HCT116 (cell line): ENCODE measurements at regions not wholly inside any gene's neighbourhood (a gene's known extent, or its start where the extent isn't known, plus 50 kb on each side); places are given as distances from the start of the nearest gene placed in this dataset.

Experiments
- ATAC-seq: fragments of 200-7000 bp; cut with Tn5 transposase; 2 replicates; pipeline ENCODE4 v1.9.1; 2020; ENCODE audit warnings: mild to moderate bottlenecking, moderate library complexity
- BruUV-seq: library from RNA; stranded (reverse); fragments of 400-500 nt; replicated peaks from 2 replicates; lab custom pipeline; 2021; lab: Mats Ljungman, UMichigan
- CTCF ChIA-PET: fragments of 300-600 bp; sonication (Branson Sonifier 250); formaldehyde crosslinking; loops from one replicate; lab custom pipeline; 2021; ENCODE audit warnings: antibody characterized with exemption; lab: Charles Lee
- POLR2A ChIA-PET: fragments of 300-600, 350-600 bp; sonication (Branson Sonifier 250); formaldehyde crosslinking; loops from one replicate; lab custom pipeline; 2021; ENCODE audit warnings: antibody characterized with exemption; lab: Charles Lee
- RAD21 ChIA-PET, 2 experiments: fragments of 300-600 bp; sonication (Branson Sonifier 250); formaldehyde crosslinking; loops; one replicate each; lab custom pipeline; 2023; ENCODE audit warnings: low total read pairs in 2 of 2; ENCODE audit not compliant: uncharacterized antibody in 2 of 2, unreplicated experiment in 2 of 2, low non-redundant PET in 1 of 2; lab: Charles Lee
- DNase-seq: peaks from one replicate; pipeline ENCODE4 v3.0.0-alpha.2; 2010; ENCODE audit warnings: low read depth, low spot score
- H2AFZ ChIP-seq: fragments of 200-600 bp; shearing (Covaris generic), sonication (generic); 2 replicates; pipeline ENCODE4 v1.6.1; 2017; ENCODE audit warnings: low read depth, mixed run types, mixed read lengths, antibody characterized with exemption, low read length; ENCODE audit not compliant: poor library complexity, severe bottlenecking
- H3K27ac ChIP-seq: 2 replicates; pipeline ENCODE4 v1.5.1; 2012; ENCODE audit warnings: low read depth, low read length
- H3K27me3 ChIP-seq: fragments of 200-600 bp; sonication (generic); 2 replicates; pipeline ENCODE4 v1.6.1; 2016; ENCODE audit warnings: mixed run types, low read length, mixed read lengths; ENCODE audit not compliant: insufficient read depth
- H3K36me3 ChIP-seq, 2 experiments: fragments of 200-500 bp in 1 of 2; fragments of 200-600 bp in 1 of 2; sonication (Bioruptor generic) in 1 of 2; sonication (generic) in 1 of 2; 2 replicates each; pipeline versions ENCODE4 v1.5.1 to v1.6.1; 2014 to 2016; ENCODE audit warnings: low read length in 2 of 2, inconsistent platforms in 1 of 2, mixed read lengths in 1 of 2, mixed run types in 1 of 2; ENCODE audit not compliant: insufficient read depth in 2 of 2, control insufficient read depth in 1 of 2
- H3K4me1 ChIP-seq, 2 experiments: fragments of 200-600 bp in 1 of 2; sonication (generic) in 1 of 2; 2 replicates each; pipeline versions ENCODE4 v1.5.1 to v1.6.1; 2012 to 2017; ENCODE audit warnings: low read length in 2 of 2, inconsistent platforms in 1 of 2, mild to moderate bottlenecking in 1 of 2, mixed read lengths in 1 of 2, mixed run types in 1 of 2, moderate library complexity in 1 of 2; ENCODE audit not compliant: insufficient read depth in 2 of 2, control insufficient read depth in 1 of 2
- H3K4me2 ChIP-seq: fragments of 200-600 bp; sonication (generic); 2 replicates; pipeline ENCODE4 v1.6.1; 2017; ENCODE audit warnings: mixed run types, low read length, mixed read lengths
- H3K4me3 ChIP-seq, 2 experiments: fragments of 200-600 bp in 1 of 2; sonication (generic) in 1 of 2; replicated peaks in 1 of 2; 2 replicates each; pipeline ENCODE4 v1.5.1; 2011 to 2016; ENCODE audit warnings: low read length in 2 of 2, control low read depth in 1 of 2, low read depth in 1 of 2, mild to moderate bottlenecking in 1 of 2, mixed read lengths in 1 of 2, mixed run types in 1 of 2
- H3K79me2 ChIP-seq: fragments of 200-600 bp; sonication (generic); 2 replicates; pipeline ENCODE4 v1.6.1; 2017; ENCODE audit warnings: mild to moderate bottlenecking, mixed run types, low read length, moderate library complexity, mixed read lengths; ENCODE audit not compliant: insufficient read depth
- H3K9ac ChIP-seq: fragments of 200-600 bp; sonication (generic); 2 replicates; pipeline ENCODE4 v1.6.1; 2016; ENCODE audit warnings: low read length, mixed read lengths
- H3K9me2 ChIP-seq: fragments of 200-600 bp; sonication (generic), shearing (Covaris generic); 2 replicates; pipeline ENCODE4 v1.6.1; 2017; ENCODE audit warnings: mixed run types, mild to moderate bottlenecking, moderate library complexity; ENCODE audit not compliant: insufficient read depth
- H3K9me3 ChIP-seq, 2 experiments: fragments of 200-500 bp in 1 of 2; fragments of 200-600 bp in 1 of 2; sonication (Bioruptor generic) in 1 of 2; sonication (generic) in 1 of 2; 2 replicates each; pipeline ENCODE4 v1.6.1; 2014 to 2017; ENCODE audit warnings: low read length in 2 of 2, mixed read lengths in 2 of 2, inconsistent platforms in 1 of 2, low read depth in 1 of 2, mild to moderate bottlenecking in 1 of 2, mixed run types in 1 of 2, moderate library complexity in 1 of 2; ENCODE audit not compliant: control insufficient read depth in 1 of 2, insufficient read depth in 1 of 2
- H4K20me1 ChIP-seq: fragments of 200-600 bp; sonication (generic), shearing (Covaris generic); 2 replicates; pipeline ENCODE4 v1.6.1; 2017; ENCODE audit warnings: mixed run types, mild to moderate bottlenecking, moderate library complexity; ENCODE audit not compliant: insufficient read depth
- CEBPB ChIP-seq: IDR thresholded peaks from 2 replicates; pipeline ENCODE4 v1.6.1; 2012; ENCODE audit warnings: low read depth
- ELF1 ChIP-seq: IDR thresholded peaks from 2 replicates; pipeline ENCODE4 v1.6.1; 2012; ENCODE audit warnings: low read depth, borderline replicate concordance
- FOSL1 ChIP-seq: IDR thresholded peaks from 2 replicates; pipeline ENCODE4 v1.6.1; 2012; ENCODE audit warnings: low read depth
- POLR2A ChIP-seq: IDR thresholded peaks from 2 replicates; pipeline ENCODE4 v1.7.0; 2011; ENCODE audit warnings: borderline replicate concordance; ENCODE audit not compliant: insufficient read depth, insufficient read length; ENCODE audit errors: extremely low read depth
- ZFX ChIP-seq: fragments of 450-650 bp; IDR thresholded peaks from 2 replicates; pipeline ENCODE4 v1.6.1; 2017
- intact Hi-C: fragments of 100-400 bp; cut with micrococcal nuclease; formaldehyde crosslinking; loops from 2 replicates; pipeline ENCODE4 v1.10.0; 2022
- TF ChIP-seq, protein P1 (sequence below): IDR thresholded peaks from 2 replicates; pipeline ENCODE4 v1.6.1; 2012
- TF ChIP-seq, protein P2 (sequence below): IDR thresholded peaks from 2 replicates; pipeline ENCODE4 v1.6.1; 2012
- TF ChIP-seq, protein P3 (sequence below): IDR thresholded peaks from 2 replicates; pipeline ENCODE4 v1.6.1; 2012; ENCODE audit warnings: low read depth
- TF ChIP-seq, protein P4 (sequence below): IDR thresholded peaks from 2 replicates; pipeline ENCODE4 v1.6.1; 2011; ENCODE audit warnings: mild to moderate bottlenecking, low read length, moderate library complexity; ENCODE audit not compliant: insufficient replicate concordance; ENCODE audit errors: extremely low read depth
- TF ChIP-seq, protein P5 (sequence below), 3 experiments: fragments of 200-600 bp in 1 of 3; sonication (generic) in 1 of 3; IDR thresholded peaks in 2 of 3; conservative IDR thresholded peaks in 1 of 3; 2 replicates each; pipeline ENCODE4 v1.5.1; 2012 to 2017; ENCODE audit warnings: low read depth in 2 of 3, low read length in 2 of 3, antibody characterized with exemption in 1 of 3, borderline replicate concordance in 1 of 3, control low read depth in 1 of 3, mild to moderate bottlenecking in 1 of 3, mixed read lengths in 1 of 3, mixed run types in 1 of 3, moderate library complexity in 1 of 3; ENCODE audit not compliant: insufficient read depth in 1 of 3

DNA sequence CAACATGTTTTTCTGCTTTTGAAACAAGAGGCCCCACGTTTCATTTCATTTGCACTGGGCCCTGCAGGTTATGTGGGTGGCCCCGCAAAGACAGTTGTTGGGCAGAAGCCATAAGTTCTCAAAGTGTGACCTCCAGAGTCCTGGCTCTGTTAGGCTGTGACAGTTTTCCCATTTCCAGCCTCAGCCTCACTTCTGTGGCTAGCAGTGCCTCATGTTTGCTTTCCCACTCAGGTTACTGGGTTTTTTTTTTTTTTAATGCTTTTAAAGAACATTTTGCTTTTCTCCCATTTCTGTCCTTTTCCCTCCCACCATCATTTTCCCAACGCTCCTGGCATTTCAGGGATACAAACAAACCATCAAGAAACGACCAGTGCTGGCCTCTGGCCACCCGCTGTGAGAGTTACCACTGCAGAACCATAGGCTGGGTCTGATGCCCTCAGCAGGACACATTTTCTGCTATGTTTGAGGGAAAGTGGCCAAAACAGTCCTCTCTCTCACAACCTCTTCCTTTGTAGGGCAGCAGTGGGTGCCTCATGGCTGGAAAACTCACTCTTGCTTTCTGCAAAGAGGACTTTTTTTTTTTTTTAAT lies 159.0 kb upstream of the MPHOSPH6 start:
- Histone ChIP-seq H3K4me3 (no peak overlapping the region), H3K9me3 (no peaks in the 10 kb centered on the region; a peak in 1 of 4 replicates), H2AFZ (no peak overlapping the region), H3K9ac (no peak overlapping the region), H3K9me2 (no peaks in the 10 kb centered on the region), H4K20me1 (no peaks in the 10 kb centered on the region), H3K79me2 (no peaks in the 10 kb centered on the region), H3K4me1 (no peaks in the 10 kb centered on the region), H3K36me3 (no peaks in the 10 kb centered on the region), H3K27ac (no peak overlapping the region), H3K4me2 (no peak overlapping the region), H3K27me3 (peaks cover 28% of the 10 kb centered on the region)
- POLR2A ChIA-PET = no interaction called here
- intact Hi-C loops = no loop called here
- RAD21 ChIA-PET = no interaction called here
- DNase-seq (no peak), ATAC-seq (no peak)
- no TSS peak for BruUV-seq
- CTCF ChIA-PET = no interaction called here
- TF ChIP-seq, protein P1, sequence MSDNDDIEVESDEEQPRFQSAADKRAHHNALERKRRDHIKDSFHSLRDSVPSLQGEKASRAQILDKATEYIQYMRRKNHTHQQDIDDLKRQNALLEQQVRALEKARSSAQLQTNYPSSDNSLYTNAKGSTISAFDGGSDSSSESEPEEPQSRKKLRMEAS = no peak
- TF ChIP-seq, protein P2, sequence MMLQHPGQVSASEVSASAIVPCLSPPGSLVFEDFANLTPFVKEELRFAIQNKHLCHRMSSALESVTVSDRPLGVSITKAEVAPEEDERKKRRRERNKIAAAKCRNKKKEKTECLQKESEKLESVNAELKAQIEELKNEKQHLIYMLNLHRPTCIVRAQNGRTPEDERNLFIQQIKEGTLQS = no peak
- TF ChIP-seq ELF1 = no peak

DNA sequence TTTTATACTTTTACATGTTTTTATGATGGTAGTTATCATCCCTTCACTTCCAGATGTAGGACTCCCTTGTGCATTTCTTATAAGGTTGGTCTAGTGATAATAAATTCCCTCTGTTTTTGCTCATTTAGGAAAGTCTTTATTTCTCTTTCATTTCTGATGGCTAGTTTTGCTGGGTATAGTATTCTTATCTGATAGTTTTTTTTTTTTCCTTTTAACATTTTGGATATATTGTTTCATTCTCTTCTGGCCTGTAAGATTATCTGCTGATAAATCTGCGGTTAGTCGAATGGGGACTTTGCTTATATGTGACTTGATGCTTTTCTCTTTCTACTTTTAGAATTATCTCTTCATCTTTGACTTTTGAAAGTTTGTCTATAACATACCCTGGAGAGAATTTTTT lies 153.1 kb upstream of the MPHOSPH6 start:
- no TSS peak for BruUV-seq
- Histone ChIP-seq H3K36me3 (no peaks in the 10 kb centered on the region; a peak in 1 of 4 replicates), H3K9me3 (peaks cover 0 to 11% of the 10 kb centered on the region in 2 experiments; a peak in 1 of 4 replicates), H4K20me1 (no peaks in the 10 kb centered on the region), H3K4me2 (no peak overlapping the region), H3K4me1 (no peaks in the 10 kb centered on the region), H2AFZ (no peak overlapping the region), H3K27ac (no peak overlapping the region), H3K4me3 (no peak overlapping the region), H3K27me3 (peaks cover 7% of the 10 kb centered on the region; the same call in 1 of the 2 replicates), H3K9me2 (no peaks in the 10 kb centered on the region), H3K9ac (no peak overlapping the region), H3K79me2 (no peaks in the 10 kb centered on the region)
- POLR2A ChIA-PET = no interaction called here
- intact Hi-C loops = no loop called here
- CTCF ChIA-PET = no interaction called here
- DNase-seq (no peak), ATAC-seq (no peak)
- TF ChIP-seq FOSL1 (no peak), POLR2A (no peak), ZFX (no peak), CEBPB (no peak), ELF1 (no peak)
- TF ChIP-seq, protein P3, sequence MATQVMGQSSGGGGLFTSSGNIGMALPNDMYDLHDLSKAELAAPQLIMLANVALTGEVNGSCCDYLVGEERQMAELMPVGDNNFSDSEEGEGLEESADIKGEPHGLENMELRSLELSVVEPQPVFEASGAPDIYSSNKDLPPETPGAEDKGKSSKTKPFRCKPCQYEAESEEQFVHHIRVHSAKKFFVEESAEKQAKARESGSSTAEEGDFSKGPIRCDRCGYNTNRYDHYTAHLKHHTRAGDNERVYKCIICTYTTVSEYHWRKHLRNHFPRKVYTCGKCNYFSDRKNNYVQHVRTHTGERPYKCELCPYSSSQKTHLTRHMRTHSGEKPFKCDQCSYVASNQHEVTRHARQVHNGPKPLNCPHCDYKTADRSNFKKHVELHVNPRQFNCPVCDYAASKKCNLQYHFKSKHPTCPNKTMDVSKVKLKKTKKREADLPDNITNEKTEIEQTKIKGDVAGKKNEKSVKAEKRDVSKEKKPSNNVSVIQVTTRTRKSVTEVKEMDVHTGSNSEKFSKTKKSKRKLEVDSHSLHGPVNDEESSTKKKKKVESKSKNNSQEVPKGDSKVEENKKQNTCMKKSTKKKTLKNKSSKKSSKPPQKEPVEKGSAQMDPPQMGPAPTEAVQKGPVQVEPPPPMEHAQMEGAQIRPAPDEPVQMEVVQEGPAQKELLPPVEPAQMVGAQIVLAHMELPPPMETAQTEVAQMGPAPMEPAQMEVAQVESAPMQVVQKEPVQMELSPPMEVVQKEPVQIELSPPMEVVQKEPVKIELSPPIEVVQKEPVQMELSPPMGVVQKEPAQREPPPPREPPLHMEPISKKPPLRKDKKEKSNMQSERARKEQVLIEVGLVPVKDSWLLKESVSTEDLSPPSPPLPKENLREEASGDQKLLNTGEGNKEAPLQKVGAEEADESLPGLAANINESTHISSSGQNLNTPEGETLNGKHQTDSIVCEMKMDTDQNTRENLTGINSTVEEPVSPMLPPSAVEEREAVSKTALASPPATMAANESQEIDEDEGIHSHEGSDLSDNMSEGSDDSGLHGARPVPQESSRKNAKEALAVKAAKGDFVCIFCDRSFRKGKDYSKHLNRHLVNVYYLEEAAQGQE = no peak
- TF ChIP-seq, protein P4, sequence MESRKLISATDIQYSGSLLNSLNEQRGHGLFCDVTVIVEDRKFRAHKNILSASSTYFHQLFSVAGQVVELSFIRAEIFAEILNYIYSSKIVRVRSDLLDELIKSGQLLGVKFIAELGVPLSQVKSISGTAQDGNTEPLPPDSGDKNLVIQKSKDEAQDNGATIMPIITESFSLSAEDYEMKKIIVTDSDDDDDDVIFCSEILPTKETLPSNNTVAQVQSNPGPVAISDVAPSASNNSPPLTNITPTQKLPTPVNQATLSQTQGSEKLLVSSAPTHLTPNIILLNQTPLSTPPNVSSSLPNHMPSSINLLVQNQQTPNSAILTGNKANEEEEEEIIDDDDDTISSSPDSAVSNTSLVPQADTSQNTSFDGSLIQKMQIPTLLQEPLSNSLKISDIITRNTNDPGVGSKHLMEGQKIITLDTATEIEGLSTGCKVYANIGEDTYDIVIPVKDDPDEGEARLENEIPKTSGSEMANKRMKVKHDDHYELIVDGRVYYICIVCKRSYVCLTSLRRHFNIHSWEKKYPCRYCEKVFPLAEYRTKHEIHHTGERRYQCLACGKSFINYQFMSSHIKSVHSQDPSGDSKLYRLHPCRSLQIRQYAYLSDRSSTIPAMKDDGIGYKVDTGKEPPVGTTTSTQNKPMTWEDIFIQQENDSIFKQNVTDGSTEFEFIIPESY = no peak
- TF ChIP-seq, protein P5, sequence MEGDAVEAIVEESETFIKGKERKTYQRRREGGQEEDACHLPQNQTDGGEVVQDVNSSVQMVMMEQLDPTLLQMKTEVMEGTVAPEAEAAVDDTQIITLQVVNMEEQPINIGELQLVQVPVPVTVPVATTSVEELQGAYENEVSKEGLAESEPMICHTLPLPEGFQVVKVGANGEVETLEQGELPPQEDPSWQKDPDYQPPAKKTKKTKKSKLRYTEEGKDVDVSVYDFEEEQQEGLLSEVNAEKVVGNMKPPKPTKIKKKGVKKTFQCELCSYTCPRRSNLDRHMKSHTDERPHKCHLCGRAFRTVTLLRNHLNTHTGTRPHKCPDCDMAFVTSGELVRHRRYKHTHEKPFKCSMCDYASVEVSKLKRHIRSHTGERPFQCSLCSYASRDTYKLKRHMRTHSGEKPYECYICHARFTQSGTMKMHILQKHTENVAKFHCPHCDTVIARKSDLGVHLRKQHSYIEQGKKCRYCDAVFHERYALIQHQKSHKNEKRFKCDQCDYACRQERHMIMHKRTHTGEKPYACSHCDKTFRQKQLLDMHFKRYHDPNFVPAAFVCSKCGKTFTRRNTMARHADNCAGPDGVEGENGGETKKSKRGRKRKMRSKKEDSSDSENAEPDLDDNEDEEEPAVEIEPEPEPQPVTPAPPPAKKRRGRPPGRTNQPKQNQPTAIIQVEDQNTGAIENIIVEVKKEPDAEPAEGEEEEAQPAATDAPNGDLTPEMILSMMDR (IDR thresholded peaks at IDR 0.05 in 2 of 3, conservative IDR thresholded peaks at IDR 0.05 in 1 of 3; ENCODE audit: borderline replicate concordance in 1 of 3, insufficient read depth in 1 of 3, low read depth in 2 of 3, low read length in 2 of 3) = no peak
- RAD21 ChIA-PET = no interaction called here
